D721Med (cell line): ENCODE measurements at regions not wholly inside any gene's neighbourhood (a gene's known extent, or its start where the extent isn't known, plus 50 kb on each side); places are given as distances from the start of the nearest gene placed in this dataset.

Experiments
- DNase-seq: peaks from one replicate; pipeline ENCODE4 v3.0.0; 2011; ENCODE audit warnings: low spot score; ENCODE audit not compliant: insufficient read length
- FAIRE-seq: peaks from 2 replicates; lab custom pipeline; 2011; peaks lifted over from hg19 to GRCh38; lab: Jason Lieb, UNC
- CTCF ChIP-seq: IDR thresholded peaks from 2 replicates; pipeline ENCODE4 v1.5.1; 2012; ENCODE audit warnings: mild to moderate bottlenecking, control low read depth; ENCODE audit not compliant: insufficient read depth; ENCODE audit errors: missing control alignments

DNA sequence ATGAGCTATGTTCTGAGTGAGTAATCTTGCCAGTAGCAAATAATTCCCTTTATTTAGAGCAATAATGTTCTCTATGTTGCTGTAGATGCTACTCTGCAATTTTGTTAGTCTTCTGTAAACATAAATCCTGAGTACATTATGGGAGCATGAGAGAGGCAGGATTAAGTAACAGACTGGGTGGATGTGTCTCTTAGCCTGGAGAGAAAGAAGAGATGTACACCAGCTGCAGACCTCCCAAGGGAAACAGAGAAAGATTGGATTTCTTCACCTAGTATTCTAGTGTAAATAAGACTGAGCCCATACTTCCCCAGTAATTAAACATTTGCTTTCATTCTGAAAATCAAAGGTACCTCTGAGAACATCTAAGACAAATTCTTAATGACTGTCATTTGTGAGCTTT lies 564.0 kb downstream of the TRHDE start:
- TF ChIP-seq CTCF: no peak
- FAIRE-seq: no peak
- no peak for DNase-seq

GRCh38 chr12:72839696-72840095 lies 567.5 kb downstream of the TRHDE start:
- TF ChIP-seq CTCF: no peak
- DNase-seq: no peak
- no peak for FAIRE-seq

GRCh38 chr12:72863671-72864070 lies 591.5 kb downstream of the TRHDE start:
- FAIRE-seq: no peak
- no peak for TF ChIP-seq CTCF
- no peak for DNase-seq

GRCh38 chr12:72865921-72866320 lies 593.8 kb downstream of the TRHDE start:
- no peak for DNase-seq
- FAIRE-seq: no peak
- no peak for TF ChIP-seq CTCF

DNA sequence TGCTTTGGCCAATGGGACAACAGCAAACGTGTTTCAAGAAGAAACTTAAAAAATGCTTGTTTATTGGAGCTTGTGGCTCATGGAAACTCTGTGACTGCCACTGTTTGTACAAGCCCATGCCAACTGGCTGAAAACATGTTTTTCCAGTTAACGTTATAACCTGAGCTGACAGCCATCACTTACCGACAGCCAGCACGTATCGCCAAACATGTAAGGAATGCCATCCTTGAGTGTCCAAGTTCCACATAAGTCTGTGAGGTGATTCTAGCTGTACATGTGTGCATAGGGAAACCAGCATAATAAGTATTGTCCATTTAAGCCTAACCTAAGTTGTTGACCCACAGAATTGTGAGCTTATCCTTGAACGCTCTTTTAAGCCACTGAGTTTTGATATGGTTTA lies 596.9 kb downstream of the TRHDE start:
- FAIRE-seq: no peak
- no peak for DNase-seq
- TF ChIP-seq CTCF: no peak

- FAIRE-seq (no peak), DNase-seq (no peak)
- TF ChIP-seq CTCF: no peak
These were observed 600.2 kb downstream of the TRHDE start for GRCh38 chr12:72872238-72872887.

DNA sequence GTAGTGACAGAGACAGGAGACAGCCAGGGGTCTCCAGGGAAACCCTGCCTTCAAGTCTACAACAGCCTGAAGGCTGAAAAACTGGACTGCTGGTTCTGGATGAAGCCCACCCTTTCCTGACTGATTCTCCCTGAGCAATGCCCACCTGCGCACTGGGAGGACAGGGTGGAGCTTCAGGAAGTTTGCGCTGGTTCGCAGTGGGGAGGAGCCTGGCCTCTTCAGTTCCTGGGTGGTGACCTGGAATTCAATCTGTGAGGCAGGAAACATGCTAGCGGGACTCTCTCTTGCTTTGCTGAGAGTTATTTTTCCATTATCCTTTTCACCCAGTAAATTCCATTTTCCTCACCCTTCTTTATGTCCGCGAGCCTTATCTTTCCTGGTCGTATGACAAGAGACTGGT lies 600.8 kb downstream of the TRHDE start:
- FAIRE-seq (no peak), DNase-seq (no peak)
- no peak for TF ChIP-seq CTCF
